ENCODE measurements at regions not wholly inside any gene's neighbourhood (a gene's known extent, or its start where the extent isn't known, plus 50 kb on each side); places are given as distances from the start of the nearest gene placed in this dataset.

GRCh38 chr4:79682801-79683530, 274.9 kb upstream of the GK2 start:
- Mint-ChIP-seq H3K36me3 (ENCODE audit: insufficient read depth, unreplicated experiment) (no peaks in the 10 kb centered on the region), H3K9me3 (ENCODE audit: unreplicated experiment) (no peaks in the 10 kb centered on the region), H3K4me3 (ENCODE audit: unreplicated experiment) (no peak overlapping the region), H3K4me1 (ENCODE audit: low read depth, unreplicated experiment) (peaks cover 6% of the 10 kb centered on the region), H3K27me3 (ENCODE audit: insufficient read depth, unreplicated experiment) (peaks cover 3% of the 10 kb centered on the region), H3K27ac (ENCODE audit: unreplicated experiment) (no peak overlapping the region)
- no TSS peak for BruUV-seq (replicated peaks)
- Histone ChIP-seq H3K4me3 (ENCODE audit: low read depth, low read length) (no peak overlapping the region), H3K36me3 (ENCODE audit: control insufficient read depth, insufficient read depth, low read length) (no peaks in the 10 kb centered on the region), H3K4me1 (no peaks in the 10 kb centered on the region), H3K9me3 (no peaks in the 10 kb centered on the region), H3K27me3 (replicated peaks; ENCODE audit: control insufficient read depth, insufficient read depth, low read length) (no peaks in the 10 kb centered on the region)
- intact Hi-C loops (cut with micrococcal nuclease; ENCODE audit: unreplicated experiment): loop anchor here (10.0 kb wide), 1 partner anchor 728 kb away; no protein-coding TSS in a partner anchor
- DNase-seq: no peak
- TF ChIP-seq, protein P1, sequence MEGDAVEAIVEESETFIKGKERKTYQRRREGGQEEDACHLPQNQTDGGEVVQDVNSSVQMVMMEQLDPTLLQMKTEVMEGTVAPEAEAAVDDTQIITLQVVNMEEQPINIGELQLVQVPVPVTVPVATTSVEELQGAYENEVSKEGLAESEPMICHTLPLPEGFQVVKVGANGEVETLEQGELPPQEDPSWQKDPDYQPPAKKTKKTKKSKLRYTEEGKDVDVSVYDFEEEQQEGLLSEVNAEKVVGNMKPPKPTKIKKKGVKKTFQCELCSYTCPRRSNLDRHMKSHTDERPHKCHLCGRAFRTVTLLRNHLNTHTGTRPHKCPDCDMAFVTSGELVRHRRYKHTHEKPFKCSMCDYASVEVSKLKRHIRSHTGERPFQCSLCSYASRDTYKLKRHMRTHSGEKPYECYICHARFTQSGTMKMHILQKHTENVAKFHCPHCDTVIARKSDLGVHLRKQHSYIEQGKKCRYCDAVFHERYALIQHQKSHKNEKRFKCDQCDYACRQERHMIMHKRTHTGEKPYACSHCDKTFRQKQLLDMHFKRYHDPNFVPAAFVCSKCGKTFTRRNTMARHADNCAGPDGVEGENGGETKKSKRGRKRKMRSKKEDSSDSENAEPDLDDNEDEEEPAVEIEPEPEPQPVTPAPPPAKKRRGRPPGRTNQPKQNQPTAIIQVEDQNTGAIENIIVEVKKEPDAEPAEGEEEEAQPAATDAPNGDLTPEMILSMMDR (IDR thresholded peaks at IDR 0.05; ENCODE audit: insufficient read depth in 1 of 2, low read depth in 1 of 2, low read length in 1 of 2, severe bottlenecking in 1 of 2, unreplicated experiment in 1 of 2): no peak
- ChIA-PET CTCF (no interaction called here), POLR2A (no interaction called here)

DNA sequence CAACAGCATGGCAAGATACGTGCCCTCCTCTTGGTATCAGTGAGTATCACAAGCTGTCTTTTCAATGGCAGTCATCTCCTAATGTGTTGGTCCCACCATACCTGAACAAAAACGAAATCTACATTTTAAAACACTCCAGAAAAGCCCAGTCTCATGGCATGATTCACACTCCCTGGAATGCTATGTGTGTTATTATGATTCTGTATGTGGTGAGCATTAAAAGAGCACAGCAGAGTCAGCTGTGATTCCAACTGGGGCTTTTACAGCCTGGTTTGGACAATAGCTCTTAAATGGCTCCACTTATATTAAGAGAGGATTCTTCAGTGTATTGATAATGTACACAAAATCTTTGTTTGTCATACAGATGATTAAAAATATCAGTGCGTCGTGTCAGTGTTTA, 274.1 kb upstream of the GK2 start:
- BruUV-seq (replicated peaks): no TSS peak
- Histone ChIP-seq H3K4me1 (no peaks in the 10 kb centered on the region), H3K36me3 (ENCODE audit: control insufficient read depth, insufficient read depth, low read length) (no peaks in the 10 kb centered on the region), H3K9me3 (no peaks in the 10 kb centered on the region), H3K4me3 (ENCODE audit: low read depth, low read length) (no peak overlapping the region), H3K27me3 (replicated peaks; ENCODE audit: control insufficient read depth, insufficient read depth, low read length) (no peaks in the 10 kb centered on the region)
- ChIA-PET CTCF (interaction anchor here (0.6 kb wide), 1 partner anchor 385 kb away, joined by 3 read pairs; no protein-coding TSS in a partner anchor), POLR2A (no interaction called here)
- DNase-seq: no peak
- H3K36me3 Mint-ChIP-seq (ENCODE audit: insufficient read depth, unreplicated experiment): no peaks in the 10 kb centered on the region
- intact Hi-C loops (cut with micrococcal nuclease; ENCODE audit: unreplicated experiment): loop anchor here (10.0 kb wide), 1 partner anchor 727 kb away; no protein-coding TSS in a partner anchor
- peaks cover 3% of the 10 kb centered on the region for H3K27me3 Mint-ChIP-seq (ENCODE audit: insufficient read depth, unreplicated experiment)
- no peaks in the 10 kb centered on the region for H3K9me3 Mint-ChIP-seq (ENCODE audit: unreplicated experiment)
- no peak overlapping the region for H3K4me3 Mint-ChIP-seq (ENCODE audit: unreplicated experiment)
- no peak overlapping the region for H3K27ac Mint-ChIP-seq (ENCODE audit: unreplicated experiment)
- TF ChIP-seq, protein P1 (IDR thresholded peaks at IDR 0.05; ENCODE audit: insufficient read depth in 1 of 2, low read depth in 1 of 2, low read length in 1 of 2, severe bottlenecking in 1 of 2, unreplicated experiment in 1 of 2): no peak
- peaks cover 6% of the 10 kb centered on the region for H3K4me1 Mint-ChIP-seq (ENCODE audit: low read depth, unreplicated experiment)

DNA sequence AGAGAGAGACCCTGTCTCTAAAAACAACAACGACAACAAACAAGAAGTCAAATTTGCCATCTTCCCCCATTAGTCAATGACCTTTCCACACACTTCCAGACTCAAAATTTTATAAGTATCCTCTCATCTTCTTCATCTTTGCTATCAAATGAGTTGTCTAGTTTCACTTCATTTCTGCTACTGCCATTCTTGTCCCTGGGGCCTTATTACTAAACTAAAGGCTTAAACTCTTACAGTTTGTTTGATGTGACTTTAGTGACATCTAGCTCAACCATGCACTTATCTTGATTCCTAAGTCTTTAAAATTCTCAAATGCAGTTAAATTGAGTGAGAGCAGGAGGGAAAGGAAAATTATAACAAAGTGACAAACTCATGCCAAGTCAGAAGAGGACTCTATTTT, 271.8 kb upstream of the GK2 start:
- Mint-ChIP-seq H3K27ac (ENCODE audit: unreplicated experiment) (peak overlapping the region; percentile 13), H3K9me3 (ENCODE audit: unreplicated experiment) (no peaks in the 10 kb centered on the region), H3K4me1 (ENCODE audit: low read depth, unreplicated experiment) (peaks cover 6% of the 10 kb centered on the region), H3K4me3 (ENCODE audit: unreplicated experiment) (no peak overlapping the region), H3K36me3 (ENCODE audit: insufficient read depth, unreplicated experiment) (no peaks in the 10 kb centered on the region), H3K27me3 (ENCODE audit: insufficient read depth, unreplicated experiment) (peaks cover 2% of the 10 kb centered on the region)
- TF ChIP-seq, protein P1 (IDR thresholded peaks at IDR 0.05; ENCODE audit: insufficient read depth in 1 of 2, low read depth in 1 of 2, low read length in 1 of 2, severe bottlenecking in 1 of 2, unreplicated experiment in 1 of 2): no peak
- BruUV-seq (replicated peaks): no TSS peak
- DNase-seq: no peak
- intact Hi-C loops (cut with micrococcal nuclease; ENCODE audit: unreplicated experiment): loop anchor here (10.0 kb wide), 1 partner anchor 725 kb away; no protein-coding TSS in a partner anchor
- H3K4me3 ChIP-seq (ENCODE audit: low read depth, low read length): no peak overlapping the region
- POLR2A ChIA-PET: no interaction called here
- H3K4me1 ChIP-seq: no peaks in the 10 kb centered on the region
- no peaks in the 10 kb centered on the region for H3K36me3 ChIP-seq (ENCODE audit: control insufficient read depth, insufficient read depth, low read length)
- no peaks in the 10 kb centered on the region for H3K27me3 ChIP-seq (replicated peaks; ENCODE audit: control insufficient read depth, insufficient read depth, low read length)
- CTCF ChIA-PET: no interaction called here
- no peaks in the 10 kb centered on the region for H3K9me3 ChIP-seq
